ENCODE measurements at regions not wholly inside any gene's neighbourhood (a gene's known extent, or its start where the extent isn't known, plus 50 kb on each side); places are given as distances from the start of the nearest gene placed in this dataset.

DNA sequence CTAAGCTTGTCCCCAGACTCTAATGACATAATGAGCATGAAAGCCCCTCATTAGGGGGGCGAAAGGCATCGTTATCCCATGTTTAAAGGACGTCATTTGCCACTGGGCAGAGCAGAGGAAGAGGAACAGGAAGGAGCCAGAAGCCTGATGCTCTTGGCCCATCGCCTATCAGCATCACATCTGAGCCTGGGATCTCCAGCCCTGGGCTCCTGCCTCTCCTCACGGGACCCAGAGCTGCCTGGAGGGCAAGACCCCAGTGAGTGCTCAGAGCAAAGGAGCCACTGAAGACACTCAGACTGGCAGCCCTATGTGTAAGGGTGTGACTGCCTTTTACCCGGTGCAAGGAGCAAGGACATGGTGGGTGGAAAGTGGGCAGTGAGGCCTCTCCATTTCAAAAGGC is 115.0 kb upstream of the ZNF507 start:
- peaks cover 14% of the 10 kb centered on the region for H3K4me1 ChIP-seq (ENCODE audit: control insufficient read depth, insufficient read depth, low read length)
- no peak for DNase-seq (ENCODE audit: low read depth in 4 of 6, low spot score in 6 of 6)
- H3K9me3 ChIP-seq (ENCODE audit: control insufficient read depth, insufficient read depth, low read length) = no peaks in the 10 kb centered on the region
- no peaks in the 10 kb centered on the region for H3K36me3 ChIP-seq (ENCODE audit: control insufficient read depth, insufficient read depth, low read length)
- H3K4me3 ChIP-seq (ENCODE audit: low read depth, low read length) = no peak overlapping the region
- 77% methylated on average over 5 of the region's 6 CpGs for WGBS (ENCODE audit: insufficient coverage)
- no peak overlapping the region for H3K27ac ChIP-seq (ENCODE audit: low read depth, low read length)
- H3K27me3 ChIP-seq (ENCODE audit: control insufficient read depth, insufficient read depth, low read length) = no peaks in the 10 kb centered on the region

DNA sequence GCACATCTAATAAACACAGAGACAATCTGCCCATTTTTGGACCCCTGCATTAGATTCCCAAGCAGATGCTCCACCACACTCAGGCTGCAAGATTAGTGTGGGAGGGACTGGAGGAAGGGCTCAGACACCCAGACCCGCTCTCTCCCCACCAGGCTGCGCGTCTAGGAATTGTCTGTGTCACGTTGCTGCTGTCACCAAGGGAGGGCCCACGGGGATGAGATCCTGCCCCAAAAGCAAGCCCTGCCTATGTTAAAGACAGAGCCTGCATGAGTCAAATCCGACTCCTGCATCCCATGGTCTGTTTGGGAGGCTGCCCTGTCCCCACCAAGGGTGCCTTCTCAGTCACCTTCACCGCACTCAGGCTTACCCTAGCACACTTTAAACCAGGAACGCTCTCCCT is 114.4 kb upstream of the ZNF507 start:
- 85% methylated on average over 7 of the region's 8 CpGs for WGBS (ENCODE audit: insufficient coverage)
- Histone ChIP-seq H3K36me3 (ENCODE audit: control insufficient read depth, insufficient read depth, low read length) (no peaks in the 10 kb centered on the region), H3K27ac (ENCODE audit: low read depth, low read length) (no peak overlapping the region)

DNA sequence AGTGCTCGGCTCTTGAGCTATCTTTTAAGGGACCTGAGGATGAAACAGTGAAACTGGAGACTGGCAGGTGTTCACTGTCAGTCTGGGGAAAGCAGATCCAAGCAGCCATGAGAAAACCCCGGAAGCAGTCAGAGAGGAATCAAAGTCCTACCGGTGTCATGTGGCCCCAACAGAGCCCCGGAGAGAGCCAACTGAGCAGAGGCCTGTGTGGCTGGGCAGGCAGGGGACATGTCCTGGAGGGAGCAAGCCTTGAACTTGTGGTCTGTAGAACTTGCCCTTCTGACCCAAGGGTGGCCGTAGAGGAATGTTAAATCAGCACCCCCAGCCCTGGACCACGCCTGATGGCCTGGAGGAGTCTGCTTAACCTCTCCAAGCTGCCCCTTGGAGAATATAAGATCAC is 113.7 kb upstream of the ZNF507 start:
- no peak for DNase-seq (ENCODE audit: low read depth in 4 of 6, low spot score in 6 of 6)
- peaks cover 14% of the 10 kb centered on the region for H3K4me1 ChIP-seq (ENCODE audit: control insufficient read depth, insufficient read depth, low read length)
- H3K27me3 ChIP-seq (ENCODE audit: control insufficient read depth, insufficient read depth, low read length) = no peaks in the 10 kb centered on the region
- no peak overlapping the region for H3K4me3 ChIP-seq (ENCODE audit: low read depth, low read length)
- H3K27ac ChIP-seq (ENCODE audit: low read depth, low read length) = no peak overlapping the region
- H3K36me3 ChIP-seq (ENCODE audit: control insufficient read depth, insufficient read depth, low read length) = no peaks in the 10 kb centered on the region
- WGBS (ENCODE audit: insufficient coverage) = 94% methylated on average over 6 of the region's 6 CpGs
- H3K9me3 ChIP-seq (ENCODE audit: control insufficient read depth, insufficient read depth, low read length) = no peaks in the 10 kb centered on the region

More for the DNA sequence above, 114.4 kb upstream of the ZNF507 start:
- peaks cover 14% of the 10 kb centered on the region for H3K4me1 ChIP-seq (ENCODE audit: control insufficient read depth, insufficient read depth, low read length)
- no peak overlapping the region for H3K4me3 ChIP-seq (ENCODE audit: low read depth, low read length)
- no peaks in the 10 kb centered on the region for H3K9me3 ChIP-seq (ENCODE audit: control insufficient read depth, insufficient read depth, low read length)
- H3K27me3 ChIP-seq (ENCODE audit: control insufficient read depth, insufficient read depth, low read length) = no peaks in the 10 kb centered on the region
- no peak for DNase-seq (ENCODE audit: low read depth in 4 of 6, low spot score in 6 of 6)

DNA sequence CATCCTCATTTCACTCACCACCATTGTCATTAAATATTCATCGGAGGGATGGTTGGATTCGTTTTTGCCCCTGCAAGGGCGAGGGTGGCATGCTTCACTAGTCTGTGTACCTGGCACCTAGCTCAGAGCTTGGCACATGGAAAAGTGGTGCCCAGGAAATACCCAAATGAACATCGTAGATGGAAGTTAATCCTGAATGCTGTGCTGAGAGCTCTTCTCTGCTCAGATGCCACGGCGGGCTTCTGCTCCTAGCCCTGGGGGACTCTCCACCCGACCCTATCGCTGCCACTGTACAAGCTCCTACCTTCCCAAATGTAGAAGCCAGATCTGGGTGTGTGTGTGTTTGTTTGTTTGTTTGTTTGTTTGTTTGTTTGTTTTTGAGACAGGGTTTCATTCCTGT is 113.0 kb upstream of the ZNF507 start:
- DNase-seq (ENCODE audit: low read depth in 4 of 6, low spot score in 6 of 6) = no peak
- no peaks in the 10 kb centered on the region for H3K27me3 ChIP-seq (ENCODE audit: control insufficient read depth, insufficient read depth, low read length)
- 83% methylated on average over 2 of the region's 8 CpGs for WGBS (ENCODE audit: insufficient coverage)
- H3K9me3 ChIP-seq (ENCODE audit: control insufficient read depth, insufficient read depth, low read length) = no peaks in the 10 kb centered on the region
- H3K4me1 ChIP-seq (ENCODE audit: control insufficient read depth, insufficient read depth, low read length) = peaks cover 14% of the 10 kb centered on the region
- no peak overlapping the region for H3K4me3 ChIP-seq (ENCODE audit: low read depth, low read length)
- no peak overlapping the region for H3K27ac ChIP-seq (ENCODE audit: low read depth, low read length)
- H3K36me3 ChIP-seq (ENCODE audit: control insufficient read depth, insufficient read depth, low read length) = no peaks in the 10 kb centered on the region

DNA sequence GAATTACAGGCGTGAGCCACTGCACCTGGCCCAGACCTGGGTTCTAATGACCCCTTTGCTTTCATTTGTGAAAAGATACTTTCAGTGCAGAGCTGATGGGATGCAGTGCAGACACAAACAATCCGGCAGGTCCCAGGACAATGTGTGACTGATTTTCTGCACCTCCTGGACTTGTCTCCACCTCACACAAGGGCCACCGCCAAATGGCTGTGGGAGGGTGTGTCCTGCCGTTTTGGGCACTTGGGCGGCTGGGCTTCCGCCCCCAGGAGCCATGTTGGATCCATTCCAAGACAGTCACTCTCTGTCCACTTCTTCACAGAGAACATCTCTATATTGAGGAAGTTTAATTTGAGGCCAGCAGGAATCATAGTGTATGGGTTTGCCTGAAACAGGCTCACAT is 112.3 kb upstream of the ZNF507 start:
- Histone ChIP-seq H3K27me3 (ENCODE audit: control insufficient read depth, insufficient read depth, low read length) (no peaks in the 10 kb centered on the region), H3K4me1 (ENCODE audit: control insufficient read depth, insufficient read depth, low read length) (peaks cover 14% of the 10 kb centered on the region), H3K9me3 (ENCODE audit: control insufficient read depth, insufficient read depth, low read length) (no peaks in the 10 kb centered on the region), H3K4me3 (ENCODE audit: low read depth, low read length) (no peak overlapping the region), H3K36me3 (ENCODE audit: control insufficient read depth, insufficient read depth, low read length) (no peaks in the 10 kb centered on the region), H3K27ac (ENCODE audit: low read depth, low read length) (no peak overlapping the region)
- DNase-seq (ENCODE audit: low read depth in 4 of 6, low spot score in 6 of 6) = no peak
- 75% methylated on average over 2 of the region's 6 CpGs for WGBS (ENCODE audit: insufficient coverage)

DNA sequence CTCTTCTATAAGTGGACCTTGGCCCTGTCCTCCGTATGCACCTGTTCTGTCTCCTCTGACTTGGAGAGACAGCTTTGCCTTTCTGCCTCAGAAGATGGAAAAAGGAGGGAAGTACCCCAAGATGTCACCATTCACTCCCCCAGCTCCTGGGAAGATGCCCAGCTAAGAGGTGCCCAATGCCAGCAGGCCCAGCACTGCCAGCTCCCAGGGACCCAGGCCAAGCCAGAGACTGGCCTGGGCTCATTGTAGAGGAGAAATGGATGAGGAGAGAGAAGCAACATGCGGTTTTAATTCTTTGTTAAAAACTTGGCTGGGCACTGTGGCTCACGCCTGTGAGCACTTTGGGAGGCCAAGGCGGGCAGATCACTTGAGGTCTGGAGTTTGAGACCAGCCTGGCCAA is 111.5 kb upstream of the ZNF507 start:
- H3K27me3 ChIP-seq (ENCODE audit: control insufficient read depth, insufficient read depth, low read length) = no peaks in the 10 kb centered on the region
- peak in 4 of 6 donors; percentile 17 to 86 (median 42) for DNase-seq (ENCODE audit: low read depth in 4 of 6, low spot score in 6 of 6)

DNA sequence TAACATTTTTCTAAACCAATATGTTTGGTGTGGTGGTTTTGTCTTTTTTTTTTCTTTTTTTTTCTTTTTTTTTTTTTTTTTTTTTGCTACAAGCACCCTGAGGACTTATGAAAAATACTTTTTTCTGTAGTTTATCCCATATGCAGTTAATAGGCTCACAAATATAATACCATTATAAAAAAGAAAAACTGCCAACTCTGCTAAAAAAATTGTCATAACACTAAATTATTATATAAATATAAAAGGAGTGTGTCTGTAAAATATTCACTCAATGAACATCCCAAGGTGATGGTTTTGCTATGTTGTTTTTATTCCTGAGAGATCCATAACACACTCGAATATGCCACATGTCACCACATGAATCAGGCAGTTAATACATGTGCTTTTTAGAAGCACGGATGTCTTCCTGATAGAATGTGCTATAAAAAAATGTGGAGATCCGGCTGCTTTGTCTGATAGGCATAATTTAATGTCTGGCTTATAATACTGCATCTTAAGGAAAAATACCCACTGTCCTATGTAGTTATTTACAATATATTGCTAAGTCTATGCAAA is 110.7 kb upstream of the ZNF507 start:
- peak in 1 of 6 donors; percentile 35 for DNase-seq (ENCODE audit: low read depth in 4 of 6, low spot score in 6 of 6)

More for the DNA sequence above, 111.5 kb upstream of the ZNF507 start:
- Histone ChIP-seq H3K4me1 (ENCODE audit: control insufficient read depth, insufficient read depth, low read length) (peaks cover 14% of the 10 kb centered on the region), H3K27ac (ENCODE audit: low read depth, low read length) (no peak overlapping the region), H3K4me3 (ENCODE audit: low read depth, low read length) (no peak overlapping the region), H3K9me3 (ENCODE audit: control insufficient read depth, insufficient read depth, low read length) (no peaks in the 10 kb centered on the region), H3K36me3 (ENCODE audit: control insufficient read depth, insufficient read depth, low read length) (no peaks in the 10 kb centered on the region)
- 51% methylated on average over 4 of the region's 4 CpGs for WGBS (ENCODE audit: insufficient coverage)

DNA sequence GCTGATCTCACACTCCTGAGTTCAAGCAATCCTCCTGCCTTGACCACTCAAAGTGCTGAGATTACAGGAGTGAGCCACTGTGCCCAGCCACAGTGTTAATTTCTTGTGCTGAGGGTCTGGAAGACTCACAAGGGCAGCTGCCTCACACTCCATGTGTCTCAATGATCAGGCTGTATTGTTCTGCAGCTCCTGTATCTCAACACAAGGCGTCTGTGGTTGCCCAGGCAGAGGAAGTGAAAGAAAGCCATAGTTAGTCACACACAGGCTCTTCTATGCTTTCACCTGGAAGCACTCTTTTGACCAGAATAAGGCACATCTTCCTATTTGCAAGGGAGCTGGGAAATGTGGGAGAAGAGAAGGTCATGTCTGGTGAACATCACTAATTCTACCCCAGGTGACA is 107.3 kb upstream of the ZNF507 start:
- Histone ChIP-seq H3K27me3 (ENCODE audit: control insufficient read depth, insufficient read depth, low read length) (no peaks in the 10 kb centered on the region), H3K9me3 (ENCODE audit: control insufficient read depth, insufficient read depth, low read length) (no peaks in the 10 kb centered on the region), H3K36me3 (ENCODE audit: control insufficient read depth, insufficient read depth, low read length) (no peaks in the 10 kb centered on the region), H3K4me3 (ENCODE audit: low read depth, low read length) (no peak overlapping the region), H3K4me1 (ENCODE audit: control insufficient read depth, insufficient read depth, low read length) (peaks cover 12% of the 10 kb centered on the region), H3K27ac (ENCODE audit: low read depth, low read length) (no peak overlapping the region)
- DNase-seq (ENCODE audit: low read depth in 4 of 6, low spot score in 6 of 6) = no peak
- WGBS (ENCODE audit: insufficient coverage) = no CpG with 5 or more reads among the region's 1 CpG

More for the DNA sequence above, 110.7 kb upstream of the ZNF507 start:
- Histone ChIP-seq H3K4me3 (ENCODE audit: low read depth, low read length) (no peak overlapping the region), H3K9me3 (ENCODE audit: control insufficient read depth, insufficient read depth, low read length) (no peaks in the 10 kb centered on the region), H3K27me3 (ENCODE audit: control insufficient read depth, insufficient read depth, low read length) (no peaks in the 10 kb centered on the region), H3K4me1 (ENCODE audit: control insufficient read depth, insufficient read depth, low read length) (peaks cover 14% of the 10 kb centered on the region), H3K36me3 (ENCODE audit: control insufficient read depth, insufficient read depth, low read length) (no peaks in the 10 kb centered on the region), H3K27ac (ENCODE audit: low read depth, low read length) (no peak overlapping the region)
- no CpG with 5 or more reads among the region's 3 CpGs for WGBS (ENCODE audit: insufficient coverage)

DNA sequence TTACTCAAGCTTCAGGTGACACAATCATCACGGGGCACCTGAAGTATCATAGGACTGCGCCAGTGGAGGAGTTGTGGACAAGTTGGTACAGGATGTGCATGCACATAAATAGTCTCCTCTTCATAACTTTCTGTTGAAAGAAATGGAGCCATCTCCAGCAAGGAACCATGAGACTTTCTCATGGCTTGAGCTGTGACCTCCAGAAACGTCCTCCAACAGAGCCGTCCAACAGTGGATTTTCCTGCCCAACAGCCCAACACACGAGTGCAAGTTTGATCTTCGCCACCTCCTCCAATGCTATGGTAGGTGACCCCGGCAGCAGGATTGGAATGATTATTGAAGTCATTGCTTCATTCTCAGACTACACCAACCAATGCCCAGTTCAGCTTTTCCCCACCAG is 105.1 kb upstream of the ZNF507 start:
- Histone ChIP-seq H3K4me1 (ENCODE audit: control insufficient read depth, insufficient read depth, low read length) (no peaks in the 10 kb centered on the region), H3K36me3 (ENCODE audit: control insufficient read depth, insufficient read depth, low read length) (no peaks in the 10 kb centered on the region), H3K4me3 (ENCODE audit: low read depth, low read length) (no peak overlapping the region), H3K9me3 (ENCODE audit: control insufficient read depth, insufficient read depth, low read length) (no peaks in the 10 kb centered on the region), H3K27me3 (ENCODE audit: control insufficient read depth, insufficient read depth, low read length) (no peaks in the 10 kb centered on the region), H3K27ac (ENCODE audit: low read depth, low read length) (no peak overlapping the region)
- 84% methylated on average over 2 of the region's 7 CpGs for WGBS (ENCODE audit: insufficient coverage)
- no peak for DNase-seq (ENCODE audit: low read depth in 4 of 6, low spot score in 6 of 6)

DNA sequence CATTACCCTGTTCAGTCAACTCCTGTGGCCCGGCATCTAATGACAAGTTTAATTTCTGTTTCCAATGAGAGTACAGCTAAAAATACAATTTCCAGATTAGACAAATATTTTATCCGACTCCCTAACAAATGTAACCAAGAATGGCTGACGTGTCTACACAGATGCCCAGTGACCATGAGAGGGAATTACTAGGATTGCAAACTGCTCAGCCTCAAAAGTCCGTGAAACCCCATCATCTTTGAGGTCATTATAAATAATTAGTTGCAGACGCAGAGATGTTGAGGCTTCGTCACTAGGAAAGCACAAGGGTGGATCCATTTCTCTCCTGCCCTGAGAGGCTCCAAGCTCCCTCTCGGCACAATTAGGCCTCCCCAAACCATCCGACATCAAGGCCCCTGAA is 104.1 kb upstream of the ZNF507 start:
- H3K4me3 ChIP-seq (ENCODE audit: low read depth, low read length) = no peak overlapping the region
- no peak for DNase-seq (ENCODE audit: low read depth in 4 of 6, low spot score in 6 of 6)
- WGBS (ENCODE audit: insufficient coverage) = 90% methylated on average over 4 of the region's 8 CpGs
- no peak overlapping the region for H3K27ac ChIP-seq (ENCODE audit: low read depth, low read length)
- H3K9me3 ChIP-seq (ENCODE audit: control insufficient read depth, insufficient read depth, low read length) = no peaks in the 10 kb centered on the region
- no peaks in the 10 kb centered on the region for H3K4me1 ChIP-seq (ENCODE audit: control insufficient read depth, insufficient read depth, low read length)
- no peaks in the 10 kb centered on the region for H3K36me3 ChIP-seq (ENCODE audit: control insufficient read depth, insufficient read depth, low read length)
- H3K27me3 ChIP-seq (ENCODE audit: control insufficient read depth, insufficient read depth, low read length) = no peaks in the 10 kb centered on the region

All from spinal cord (tissue), 9 donors.